Natural killer cell (primary cell): ENCODE measurements at regions not wholly inside any gene's neighbourhood (a gene's known extent, or its start where the extent isn't known, plus 50 kb on each side); places are given as distances from the start of the nearest gene placed in this dataset.

Source experiments
- ATAC-seq, 3 donors: fragments of 150-1000 bp in 2 of 3; fragments of 200-7000 bp in 1 of 3; cut with Tn5 transposase; 1 replicate in 1 of 3; 2 replicates in 2 of 3; pipeline ENCODE4 v1.10.0; 2021; ENCODE audit warnings: mild to moderate bottlenecking in 2 of 3, moderate library complexity in 2 of 3
- DNase-seq, 2 donors: peaks; one replicate each; pipeline versions ENCODE4 v3.0.0 to v3.0.0-alpha.2; 2013 to 2021; ENCODE audit warnings: mixed read lengths in 1 of 2
- H3K27ac ChIP-seq: one replicate; pipeline ENCODE4 v1.5.1; 2013; ENCODE audit warnings: mild to moderate bottlenecking, low read length
- H3K27me3 ChIP-seq: one replicate; pipeline ENCODE4 v1.6.1; 2013; ENCODE audit warnings: low read length; ENCODE audit not compliant: control insufficient read depth, insufficient read depth
- H3K36me3 ChIP-seq: one replicate; pipeline ENCODE4 v1.6.1; 2013; ENCODE audit warnings: low read length; ENCODE audit not compliant: control insufficient read depth, insufficient read depth
- H3K4me1 ChIP-seq: one replicate; pipeline ENCODE4 v1.6.1; 2013; ENCODE audit warnings: low read length; ENCODE audit not compliant: control insufficient read depth, insufficient read depth
- H3K4me3 ChIP-seq: one replicate; pipeline ENCODE4 v1.5.1; 2013; ENCODE audit warnings: low read length
- H3K9me3 ChIP-seq: one replicate; pipeline ENCODE4 v1.6.1; 2013; ENCODE audit warnings: low read length; ENCODE audit not compliant: control insufficient read depth, insufficient read depth
- H3K27ac Mint-ChIP-seq, 2 donors: one replicate each; pipeline ENCODE4 v1.8.0; 2022; ENCODE audit warnings: mild to moderate bottlenecking in 2 of 2, mixed read lengths in 2 of 2, moderate library complexity in 1 of 2
- H3K27me3 Mint-ChIP-seq, 2 donors: one replicate each; pipeline ENCODE4 v1.8.0; 2022; ENCODE audit warnings: low read depth in 2 of 2, mixed read lengths in 2 of 2
- H3K36me3 Mint-ChIP-seq: one replicate; pipeline ENCODE4 v1.8.0; 2022; ENCODE audit warnings: mixed read lengths
- H3K4me1 Mint-ChIP-seq, 2 donors: one replicate each; pipeline ENCODE4 v1.8.0; 2022; ENCODE audit warnings: mixed read lengths in 2 of 2
- H3K4me3 Mint-ChIP-seq: one replicate; pipeline ENCODE4 v1.8.0; 2022; ENCODE audit warnings: mild to moderate bottlenecking, moderate library complexity, mixed read lengths
- H3K9me3 Mint-ChIP-seq, 2 donors: one replicate each; pipeline ENCODE4 v1.8.0; 2022; ENCODE audit warnings: mixed read lengths in 2 of 2
- WGBS: methylation state at CpG from one replicate; pipeline ENCODE4 v1.1.7; 2013; ENCODE audit warnings: missing lambda C conversion rate; ENCODE audit not compliant: insufficient coverage; 5-methylcytosine and 5-hydroxymethylcytosine counted together
- intact Hi-C: fragments of 100-400 bp; cut with micrococcal nuclease; formaldehyde crosslinking; loops from one replicate; pipeline ENCODE4 v1.14.2; 2022
- TF ChIP-seq, protein P1 (sequence below): fragments of 200-600 bp; IDR thresholded peaks from one replicate; pipeline ENCODE4 v1.8.0; 2022; ENCODE audit warnings: antibody characterized with exemption

GRCh38 chr11:79561496-79561895, 120.7 kb upstream of the TENM4 start:
- H3K9me3 ChIP-seq, result peaks cover 5% of the 10 kb centered on the region
- ATAC-seq, result no peak
- Mint-ChIP-seq H3K4me1 (no peaks in the 10 kb centered on the region), H3K27me3 (no peaks in the 10 kb centered on the region), H3K9me3 (peaks cover 10 to 17% of the 10 kb centered on the region in 2 donors), H3K36me3 (no peaks in the 10 kb centered on the region), H3K27ac (no peak overlapping the region), H3K4me3 (no peak overlapping the region)
- no peaks in the 10 kb centered on the region for H3K27me3 ChIP-seq
- H3K27ac ChIP-seq, result no peak overlapping the region
- TF ChIP-seq, protein P1, sequence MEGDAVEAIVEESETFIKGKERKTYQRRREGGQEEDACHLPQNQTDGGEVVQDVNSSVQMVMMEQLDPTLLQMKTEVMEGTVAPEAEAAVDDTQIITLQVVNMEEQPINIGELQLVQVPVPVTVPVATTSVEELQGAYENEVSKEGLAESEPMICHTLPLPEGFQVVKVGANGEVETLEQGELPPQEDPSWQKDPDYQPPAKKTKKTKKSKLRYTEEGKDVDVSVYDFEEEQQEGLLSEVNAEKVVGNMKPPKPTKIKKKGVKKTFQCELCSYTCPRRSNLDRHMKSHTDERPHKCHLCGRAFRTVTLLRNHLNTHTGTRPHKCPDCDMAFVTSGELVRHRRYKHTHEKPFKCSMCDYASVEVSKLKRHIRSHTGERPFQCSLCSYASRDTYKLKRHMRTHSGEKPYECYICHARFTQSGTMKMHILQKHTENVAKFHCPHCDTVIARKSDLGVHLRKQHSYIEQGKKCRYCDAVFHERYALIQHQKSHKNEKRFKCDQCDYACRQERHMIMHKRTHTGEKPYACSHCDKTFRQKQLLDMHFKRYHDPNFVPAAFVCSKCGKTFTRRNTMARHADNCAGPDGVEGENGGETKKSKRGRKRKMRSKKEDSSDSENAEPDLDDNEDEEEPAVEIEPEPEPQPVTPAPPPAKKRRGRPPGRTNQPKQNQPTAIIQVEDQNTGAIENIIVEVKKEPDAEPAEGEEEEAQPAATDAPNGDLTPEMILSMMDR, result no peak
- H3K4me3 ChIP-seq, result no peak overlapping the region
- DNase-seq, result no peak
- no peaks in the 10 kb centered on the region for H3K36me3 ChIP-seq
- intact Hi-C loops, result no loop called here
- no peaks in the 10 kb centered on the region for H3K4me1 ChIP-seq

- H3K4me3 ChIP-seq, result no peak overlapping the region
- H3K27me3 Mint-ChIP-seq, result no peaks in the 10 kb centered on the region
- no peak overlapping the region for H3K27ac Mint-ChIP-seq
- H3K9me3 Mint-ChIP-seq, result peaks cover 6 to 8% of the 10 kb centered on the region in 2 donors
- no peaks in the 10 kb centered on the region for H3K27me3 ChIP-seq
- intact Hi-C loops, result no loop called here
- H3K4me1 ChIP-seq, result no peaks in the 10 kb centered on the region
- DNase-seq (no peak), ATAC-seq (no peak)
- TF ChIP-seq, protein P1, result no peak
- H3K27ac ChIP-seq, result no peak overlapping the region
- H3K9me3 ChIP-seq, result no peaks in the 10 kb centered on the region
- no peak overlapping the region for H3K4me3 Mint-ChIP-seq
- no peaks in the 10 kb centered on the region for H3K4me1 Mint-ChIP-seq
- no peaks in the 10 kb centered on the region for H3K36me3 Mint-ChIP-seq
- H3K36me3 ChIP-seq, result no peaks in the 10 kb centered on the region
Observed at GRCh38 chr11:79550809-79551208, 110.0 kb upstream of the TENM4 start.

DNA sequence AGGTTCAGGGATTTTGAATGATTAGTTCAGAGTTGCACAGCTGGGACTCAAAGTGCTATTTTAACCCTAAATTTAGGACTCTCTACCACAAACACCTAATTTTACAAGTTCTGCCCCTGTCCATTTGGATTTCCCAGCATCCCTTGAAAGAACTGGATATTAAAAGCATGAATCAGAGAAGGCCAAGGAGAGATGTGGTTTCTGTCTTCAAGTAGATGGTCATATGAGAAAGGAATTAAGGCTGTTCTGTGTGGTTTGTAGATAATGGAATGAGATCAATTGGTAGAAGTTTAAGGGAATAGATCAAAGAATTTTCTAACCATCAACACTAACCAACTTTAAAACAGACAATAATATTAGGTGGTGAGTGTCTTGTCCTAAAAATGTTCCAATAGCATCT, 106.4 kb upstream of the TENM4 start:
- no peak overlapping the region for H3K4me3 Mint-ChIP-seq
- DNase-seq (no peak), ATAC-seq (no peak)
- H3K36me3 Mint-ChIP-seq, result no peaks in the 10 kb centered on the region
- peaks cover 5 to 9% of the 10 kb centered on the region in 2 donors for H3K9me3 Mint-ChIP-seq
- H3K27ac Mint-ChIP-seq, result no peak overlapping the region
- H3K4me1 ChIP-seq, result no peaks in the 10 kb centered on the region
- TF ChIP-seq, protein P1, result no peak
- H3K27ac ChIP-seq, result no peak overlapping the region
- H3K27me3 Mint-ChIP-seq, result no peaks in the 10 kb centered on the region
- no peak overlapping the region for H3K4me3 ChIP-seq
- no peaks in the 10 kb centered on the region for H3K27me3 ChIP-seq
- intact Hi-C loops, result no loop called here
- H3K9me3 ChIP-seq, result no peaks in the 10 kb centered on the region
- no peaks in the 10 kb centered on the region for H3K4me1 Mint-ChIP-seq
- no peaks in the 10 kb centered on the region for H3K36me3 ChIP-seq

- Histone ChIP-seq H3K4me1 (no peaks in the 10 kb centered on the region), H3K9me3 (no peaks in the 10 kb centered on the region), H3K27me3 (no peaks in the 10 kb centered on the region), H3K27ac (no peak overlapping the region), H3K36me3 (no peaks in the 10 kb centered on the region), H3K4me3 (no peak overlapping the region)
- H3K4me3 Mint-ChIP-seq, result no peak overlapping the region
- no peak for ATAC-seq
- H3K27ac Mint-ChIP-seq, result no peak overlapping the region
- no peak for DNase-seq
- H3K27me3 Mint-ChIP-seq, result no peaks in the 10 kb centered on the region
- peaks cover 3 to 6% of the 10 kb centered on the region in 2 donors for H3K9me3 Mint-ChIP-seq
- TF ChIP-seq, protein P1, result no peak
- H3K4me1 Mint-ChIP-seq, result no peaks in the 10 kb centered on the region
- H3K36me3 Mint-ChIP-seq, result no peaks in the 10 kb centered on the region
- 50% methylated on average over 8 of the region's 8 CpGs for WGBS
- intact Hi-C loops, result no loop called here
Observed at GRCh38 chr11:79546351-79546750, 105.5 kb upstream of the TENM4 start.
